HG02870 (cell line): ENCODE measurements at regions not wholly inside any gene's neighbourhood (a gene's known extent, or its start where the extent isn't known, plus 50 kb on each side); places are given as distances from the start of the nearest gene placed in this dataset.
"Not testable (repeated sequence)": the region's sequence is repeated elsewhere in the genome, so short reads cannot be mapped to it uniquely, and the experiment has no call there.

Experiments
- ATAC-seq: cut with Tn5 transposase; IDR thresholded peaks from one replicate; pipeline ENCODE4 v1.9.1; 2021; ENCODE audit warnings: mild to moderate bottlenecking, moderate library complexity; ENCODE audit not compliant: unreplicated experiment

- ATAC-seq, result no peak
Observed at GRCh38 chr12:93079271-93079670, 150.2 kb upstream of the EEA1 start.

- ATAC-seq, result no peak
Observed at GRCh38 chr12:93079976-93080375, 150.9 kb upstream of the EEA1 start.

GRCh38 chr12:93080452-93080851, 151.4 kb upstream of the EEA1 start:
- no peak for ATAC-seq

GRCh38 chr12:93080994-93081809, 152.1 kb upstream of the EEA1 start:
- no peak for ATAC-seq

- ATAC-seq, result no peak
Observed at GRCh38 chr12:93081810-93082165, 152.7 kb upstream of the EEA1 start.

- no peak for ATAC-seq
Observed at GRCh38 chr12:93085383-93086287, 156.5 kb upstream of the EEA1 start.

GRCh38 chr12:93086288-93086727, 157.2 kb upstream of the EEA1 start:
- no peak for ATAC-seq

- no peak for ATAC-seq
Observed at GRCh38 chr12:93087840-93088610, 158.9 kb upstream of the EEA1 start.

- ATAC-seq, result no peak
Observed at GRCh38 chr12:93089805-93090569, 160.9 kb upstream of the EEA1 start.

- no peak for ATAC-seq
Observed at GRCh38 chr12:93090731-93091172, 161.7 kb upstream of the EEA1 start.

- ATAC-seq, result no peak
Observed at GRCh38 chr12:93091886-93092648, 163.0 kb upstream of the EEA1 start.

- no peak for ATAC-seq
Observed at GRCh38 chr12:93092649-93092945, 163.5 kb upstream of the EEA1 start.

GRCh38 chr12:93093243-93093642, 164.1 kb upstream of the EEA1 start:
- ATAC-seq, result no peak

GRCh38 chr12:93094222-93094621, 165.1 kb upstream of the EEA1 start:
- ATAC-seq, result not testable (repeated sequence)

GRCh38 chr12:93094988-93095737, 166.1 kb upstream of the EEA1 start:
- peak; percentile 92 for ATAC-seq

- no peak for ATAC-seq
Observed at GRCh38 chr12:93097417-93097816, 168.3 kb upstream of the EEA1 start.

GRCh38 chr12:93098077-93098476, 169.0 kb upstream of the EEA1 start:
- ATAC-seq, result no peak

GRCh38 chr12:93099792-93100191, 170.7 kb upstream of the EEA1 start:
- ATAC-seq, result no peak

GRCh38 chr12:93100610-93101009, 171.5 kb upstream of the EEA1 start:
- ATAC-seq, result no peak
